ENCODE measurements at regions not wholly inside any gene's neighbourhood (a gene's known extent, or its start where the extent isn't known, plus 50 kb on each side); places are given as distances from the start of the nearest gene placed in this dataset.

- no peaks in the 10 kb centered on the region for H3K27me3 ChIP-seq (replicated peaks; ENCODE audit: control insufficient read depth, insufficient read depth, low read length)
Measured at GRCh38 chr6:44511126-44511525, 123.6 kb downstream of the CDC5L start.

GRCh38 chr6:44512868-44513741, 125.6 kb downstream of the CDC5L start:
- no peak for DNase-seq (ENCODE audit: extremely low read depth, insufficient read length)
- H3K36me3 ChIP-seq (ENCODE audit: control insufficient read depth, insufficient read depth, low read length): no peaks in the 10 kb centered on the region
- H3K4me3 ChIP-seq (replicated peaks; ENCODE audit: low read depth, low read length): no peak overlapping the region
- H3K27me3 ChIP-seq (replicated peaks; ENCODE audit: control insufficient read depth, insufficient read depth, low read length): no peaks in the 10 kb centered on the region
- TF ChIP-seq CTCF (IDR thresholded peaks at IDR 0.05; ENCODE audit: insufficient read depth, low read length, poor library complexity, severe bottlenecking): no peak

More at GRCh38 chr6:44511126-44511525, 123.6 kb downstream of the CDC5L start:
- Histone ChIP-seq H3K4me3 (replicated peaks; ENCODE audit: low read depth, low read length) (no peak overlapping the region), H3K36me3 (ENCODE audit: control insufficient read depth, insufficient read depth, low read length) (no peaks in the 10 kb centered on the region)
- no peak for DNase-seq (ENCODE audit: extremely low read depth, insufficient read length)
- no peak for TF ChIP-seq CTCF (IDR thresholded peaks at IDR 0.05; ENCODE audit: insufficient read depth, low read length, poor library complexity, severe bottlenecking)

- Histone ChIP-seq H3K36me3 (ENCODE audit: control insufficient read depth, insufficient read depth, low read length) (no peaks in the 10 kb centered on the region), H3K27me3 (replicated peaks; ENCODE audit: control insufficient read depth, insufficient read depth, low read length) (no peaks in the 10 kb centered on the region), H3K4me3 (replicated peaks; ENCODE audit: low read depth, low read length) (no peak overlapping the region)
- no peak for DNase-seq (ENCODE audit: extremely low read depth, insufficient read length)
- TF ChIP-seq CTCF (IDR thresholded peaks at IDR 0.05; ENCODE audit: insufficient read depth, low read length, poor library complexity, severe bottlenecking): no peak
Measured at GRCh38 chr6:44514085-44514484, 126.6 kb downstream of the CDC5L start.

- Histone ChIP-seq H3K27me3 (replicated peaks; ENCODE audit: control insufficient read depth, insufficient read depth, low read length) (no peaks in the 10 kb centered on the region), H3K4me3 (replicated peaks; ENCODE audit: low read depth, low read length) (no peak overlapping the region), H3K36me3 (ENCODE audit: control insufficient read depth, insufficient read depth, low read length) (no peaks in the 10 kb centered on the region)
- TF ChIP-seq CTCF (IDR thresholded peaks at IDR 0.05; ENCODE audit: insufficient read depth, low read length, poor library complexity, severe bottlenecking): no peak
- DNase-seq (ENCODE audit: extremely low read depth, insufficient read length): no peak
Measured at GRCh38 chr6:44514576-44515193, 127.2 kb downstream of the CDC5L start.

GRCh38 chr6:44522871-44523270, 135.4 kb downstream of the CDC5L start:
- Histone ChIP-seq H3K36me3 (ENCODE audit: control insufficient read depth, insufficient read depth, low read length) (no peaks in the 10 kb centered on the region), H3K4me3 (replicated peaks; ENCODE audit: low read depth, low read length) (no peak overlapping the region), H3K27me3 (replicated peaks; ENCODE audit: control insufficient read depth, insufficient read depth, low read length) (no peaks in the 10 kb centered on the region)
- TF ChIP-seq CTCF (IDR thresholded peaks at IDR 0.05; ENCODE audit: insufficient read depth, low read length, poor library complexity, severe bottlenecking): no peak
- no peak for DNase-seq (ENCODE audit: extremely low read depth, insufficient read length)
